ENCODE measurements at regions not wholly inside any gene's neighbourhood (a gene's known extent, or its start where the extent isn't known, plus 50 kb on each side); places are given as distances from the start of the nearest gene placed in this dataset.
"Not testable (repeated sequence)": the region's sequence is repeated elsewhere in the genome, so short reads cannot be mapped to it uniquely, and the experiment has no call there.

- DNase-seq (ENCODE audit: low read depth in 1 of 2, low spot score in 1 of 2) = not testable (repeated sequence)
Measured at GRCh38 chr16:88263681-88264287, 119.0 kb upstream of the ZNF469 start.

- DNase-seq (ENCODE audit: low read depth in 1 of 2, low spot score in 1 of 2) = peak in 1 of 2 donors; percentile 19
Measured at GRCh38 chr16:88264641-88265285, 118.0 kb upstream of the ZNF469 start.

GRCh38 chr16:88265286-88265938 lies 117.3 kb upstream of the ZNF469 start:
- DNase-seq (ENCODE audit: low read depth in 1 of 2, low spot score in 1 of 2) = not testable (repeated sequence)

GRCh38 chr16:88266036-88266435 lies 116.7 kb upstream of the ZNF469 start:
- not testable (repeated sequence) for DNase-seq (ENCODE audit: low read depth in 1 of 2, low spot score in 1 of 2)

GRCh38 chr16:88266935-88267551 lies 115.7 kb upstream of the ZNF469 start:
- not testable (repeated sequence) for DNase-seq (ENCODE audit: low read depth in 1 of 2, low spot score in 1 of 2)

GRCh38 chr16:88268186-88268970 lies 114.4 kb upstream of the ZNF469 start:
- not testable (repeated sequence) for DNase-seq (ENCODE audit: low read depth in 1 of 2, low spot score in 1 of 2)

GRCh38 chr16:88270171-88270790 lies 112.5 kb upstream of the ZNF469 start:
- not testable (repeated sequence) for DNase-seq (ENCODE audit: low read depth in 1 of 2, low spot score in 1 of 2)

- not testable (repeated sequence) for DNase-seq (ENCODE audit: low read depth in 1 of 2, low spot score in 1 of 2)
Measured at GRCh38 chr16:88271296-88271695, 111.5 kb upstream of the ZNF469 start.

- DNase-seq (ENCODE audit: low read depth in 1 of 2, low spot score in 1 of 2) = not testable (repeated sequence)
Measured at GRCh38 chr16:88271776-88272175, 111.0 kb upstream of the ZNF469 start.

GRCh38 chr16:88272437-88272836 lies 110.3 kb upstream of the ZNF469 start:
- DNase-seq (ENCODE audit: low read depth in 1 of 2, low spot score in 1 of 2) = not testable (repeated sequence)

- DNase-seq (ENCODE audit: low read depth in 1 of 2, low spot score in 1 of 2) = not testable (repeated sequence)
Measured at GRCh38 chr16:88274126-88274750, 108.5 kb upstream of the ZNF469 start.

GRCh38 chr16:88274847-88275246 lies 107.9 kb upstream of the ZNF469 start:
- DNase-seq (ENCODE audit: low read depth in 1 of 2, low spot score in 1 of 2) = no peak

- DNase-seq (ENCODE audit: low read depth in 1 of 2, low spot score in 1 of 2) = not testable (repeated sequence)
Measured at GRCh38 chr16:88275336-88276122, 107.2 kb upstream of the ZNF469 start.

GRCh38 chr16:88276123-88276588 lies 106.6 kb upstream of the ZNF469 start:
- not testable (repeated sequence) for DNase-seq (ENCODE audit: low read depth in 1 of 2, low spot score in 1 of 2)

GRCh38 chr16:88276591-88276990 lies 106.2 kb upstream of the ZNF469 start:
- DNase-seq (ENCODE audit: low read depth in 1 of 2, low spot score in 1 of 2) = no peak

- DNase-seq (ENCODE audit: low read depth in 1 of 2, low spot score in 1 of 2) = no peak
Measured at GRCh38 chr16:88279998-88280397, 102.8 kb upstream of the ZNF469 start.

- no peak for DNase-seq (ENCODE audit: low read depth in 1 of 2, low spot score in 1 of 2)
Measured at GRCh38 chr16:88281858-88282563, 100.7 kb upstream of the ZNF469 start.

- DNase-seq (ENCODE audit: low read depth in 1 of 2, low spot score in 1 of 2) = no peak
Measured at GRCh38 chr16:88282564-88283395, 100.0 kb upstream of the ZNF469 start.
